Kidney glomerular epithelial cell (primary cell): ENCODE measurements at regions not wholly inside any gene's neighbourhood (a gene's known extent, or its start where the extent isn't known, plus 50 kb on each side); places are given as distances from the start of the nearest gene placed in this dataset.
"Not testable (repeated sequence)": the region's sequence is repeated elsewhere in the genome, so short reads cannot be mapped to it uniquely, and the experiment has no call there.

Experiments used
- DNase-seq: peaks from one replicate; lab custom pipeline; 2025; lab: John Stamatoyannopoulos, UW

DNA sequence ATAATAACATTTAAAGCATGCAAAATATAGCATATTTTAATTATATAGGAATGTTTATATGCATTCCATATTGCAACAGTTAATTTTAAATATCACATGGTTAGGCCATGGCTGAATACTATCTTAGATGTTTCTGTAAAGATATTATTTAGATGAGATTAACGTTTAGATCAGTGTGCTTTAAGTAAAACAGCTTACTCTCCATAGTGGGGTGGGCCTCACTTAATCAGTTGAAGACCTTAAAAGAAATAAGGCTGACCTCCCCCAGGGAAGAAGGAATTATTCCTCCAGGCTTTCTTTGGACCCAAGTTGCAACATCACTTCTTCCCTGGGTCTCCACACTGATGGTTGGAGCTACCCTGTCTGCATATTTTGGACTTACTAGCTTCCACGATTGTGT, 1246.5 kb downstream of the TYW1 start:
- no peak for DNase-seq

DNA sequence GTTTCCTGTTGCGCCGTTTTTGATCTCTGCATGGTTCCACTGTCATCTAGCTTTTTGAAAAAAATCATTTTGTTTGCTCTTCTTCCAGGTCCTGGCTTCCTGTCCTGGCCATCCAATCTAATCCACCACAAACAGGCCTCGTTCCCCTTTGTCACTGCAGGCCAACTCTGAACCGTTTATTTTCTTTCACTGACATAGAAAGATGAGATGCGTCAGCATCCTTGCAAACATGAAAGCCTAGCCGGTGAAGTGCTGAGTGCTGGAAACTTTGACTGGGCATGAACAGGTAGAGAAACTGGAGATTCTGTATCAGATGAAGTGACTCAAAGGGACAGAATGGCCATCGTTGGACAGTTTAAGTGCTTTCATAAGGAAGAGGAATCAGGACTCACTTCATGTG, 1247.8 kb downstream of the TYW1 start:
- DNase-seq, result no peak

DNA sequence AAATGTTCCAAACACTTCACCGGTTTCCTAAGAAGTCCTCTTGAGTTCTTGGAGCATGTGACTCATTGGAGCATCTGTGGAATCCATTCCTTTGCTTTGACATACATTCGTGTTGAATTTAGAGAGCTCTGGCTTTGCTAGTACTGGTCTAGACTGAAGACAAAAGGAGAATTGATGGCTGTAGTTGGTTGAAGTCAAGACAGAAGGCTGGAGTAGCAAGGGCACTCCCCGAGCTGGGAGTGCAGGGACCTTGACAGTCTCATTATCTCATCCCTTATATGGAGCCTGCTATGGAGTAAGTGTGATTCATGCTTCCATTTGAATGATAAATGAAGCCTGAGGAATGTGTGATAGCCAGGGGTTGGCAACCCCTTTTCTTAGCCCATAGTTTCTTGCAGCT, 1249.1 kb downstream of the TYW1 start:
- DNase-seq, result peak; percentile 91

DNA sequence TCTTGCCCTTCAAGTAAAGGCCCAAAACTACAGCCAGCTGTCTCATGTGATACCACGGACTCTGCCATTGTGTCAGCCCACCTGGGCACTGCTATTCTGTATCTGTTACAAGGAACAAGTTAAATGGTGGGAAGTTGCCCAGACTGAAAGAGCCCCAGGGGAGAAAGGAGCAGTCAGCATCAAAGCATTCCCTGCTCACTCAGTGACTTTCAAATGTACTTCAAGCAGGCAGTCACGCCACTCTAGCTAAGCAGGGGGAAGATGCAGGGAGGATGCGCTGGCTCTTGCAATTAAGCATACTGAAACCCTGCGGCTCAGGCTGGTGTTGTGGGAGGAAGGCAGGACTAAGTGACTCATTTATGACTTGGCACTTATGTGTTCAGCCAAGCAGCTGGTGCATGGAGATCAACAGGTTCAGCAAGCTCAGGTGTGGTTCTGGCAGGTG, 1249.6 kb downstream of the TYW1 start:
- peak; percentile 88 for DNase-seq

DNA sequence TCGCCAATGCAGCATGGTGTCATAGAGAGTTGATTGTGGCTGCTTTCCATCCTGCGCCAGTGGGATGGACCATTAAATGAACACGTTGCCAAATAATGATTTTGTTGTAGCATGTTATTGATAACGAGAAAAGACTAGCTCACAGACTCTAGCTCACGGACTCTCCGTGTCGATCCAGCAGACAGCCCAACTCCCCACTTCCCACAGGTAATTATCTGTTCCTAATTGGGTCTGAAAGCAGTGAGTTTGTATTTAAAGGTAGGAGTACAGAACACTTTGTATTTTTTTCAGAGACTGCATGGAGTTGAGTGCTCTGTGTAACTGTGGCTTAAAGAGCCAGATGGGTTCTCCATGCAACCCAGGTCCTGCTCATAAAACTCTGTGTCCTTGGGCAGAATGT, 1250.5 kb downstream of the TYW1 start:
- no peak for DNase-seq

DNA sequence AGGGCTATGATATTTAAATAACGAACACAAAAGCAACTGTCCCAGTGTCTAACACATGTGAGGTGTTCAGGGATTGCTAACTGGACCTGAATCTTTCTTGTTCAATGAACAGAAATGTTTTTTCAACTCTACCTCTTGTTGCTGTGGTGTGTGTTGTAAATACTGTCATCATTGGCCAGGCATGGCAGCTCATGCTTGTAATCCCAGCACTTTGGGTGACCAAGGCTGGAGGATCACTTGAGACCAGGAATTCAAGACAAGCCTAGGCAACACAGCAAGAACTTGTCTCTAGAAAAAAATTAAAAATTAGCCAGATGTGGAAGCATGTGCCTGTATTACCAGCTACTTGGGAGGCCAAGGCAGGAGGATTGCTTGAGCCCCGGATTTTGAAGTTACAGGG, 1250.9 kb downstream of the TYW1 start:
- DNase-seq, result peak; percentile 71

DNA sequence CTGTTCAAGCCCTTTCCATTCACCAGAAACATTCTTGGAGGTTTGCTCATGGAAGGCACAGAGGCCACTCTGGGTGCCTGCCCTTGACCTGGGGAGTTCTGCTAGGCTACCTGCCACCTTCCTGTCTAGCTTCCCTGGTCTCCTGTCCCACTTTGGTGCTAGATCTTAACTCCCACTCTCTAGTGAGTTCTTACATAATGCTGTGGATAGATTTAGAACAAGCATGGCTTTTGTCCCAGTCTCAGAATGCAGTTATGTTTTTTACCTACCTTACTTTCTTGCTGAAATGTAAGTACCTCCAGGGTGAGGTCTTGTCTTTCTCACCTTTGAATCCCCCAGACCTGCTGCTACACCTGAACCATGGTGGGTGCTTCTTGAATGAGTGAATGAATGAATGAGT, 1252.3 kb downstream of the TYW1 start:
- no peak for DNase-seq

DNA sequence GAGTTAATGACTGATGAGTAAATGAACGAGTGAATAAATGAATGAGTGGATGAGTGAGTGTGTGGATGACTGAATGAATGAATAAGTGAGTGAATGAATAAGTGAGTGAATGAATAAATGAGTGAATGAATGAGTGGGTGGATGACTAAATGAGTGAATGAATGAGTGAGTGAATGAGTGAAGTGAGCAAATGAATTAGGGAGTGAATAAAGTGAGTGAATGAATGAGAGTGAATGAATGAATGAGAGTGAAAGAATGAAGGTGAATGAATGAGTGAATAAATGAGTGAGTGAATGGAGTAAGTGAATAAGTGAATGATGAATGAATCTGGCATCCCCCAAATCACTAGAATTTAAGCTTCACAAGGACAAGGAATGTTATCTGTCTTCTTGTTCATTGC, 1253.0 kb downstream of the TYW1 start:
- DNase-seq, result no peak

DNA sequence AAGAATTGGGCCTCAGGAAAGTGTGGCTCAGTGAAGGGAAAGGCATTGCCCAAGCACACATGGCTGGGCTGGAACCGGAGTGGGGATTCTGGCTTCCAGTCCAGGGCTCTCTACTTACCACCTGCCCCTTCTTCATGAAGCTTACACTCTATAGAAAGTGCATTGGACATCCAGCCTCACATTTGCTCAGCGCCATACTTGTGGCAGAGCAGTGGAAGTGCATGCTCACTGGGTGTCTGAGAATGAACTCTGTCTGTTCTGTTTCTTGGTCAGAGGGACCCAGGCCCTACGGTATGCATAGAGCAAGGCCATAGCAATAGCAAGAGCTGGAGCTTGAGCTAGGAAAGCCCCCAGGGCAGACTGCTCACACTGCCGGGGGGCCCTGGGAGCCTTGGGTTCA, 1253.5 kb downstream of the TYW1 start:
- no peak for DNase-seq

DNA sequence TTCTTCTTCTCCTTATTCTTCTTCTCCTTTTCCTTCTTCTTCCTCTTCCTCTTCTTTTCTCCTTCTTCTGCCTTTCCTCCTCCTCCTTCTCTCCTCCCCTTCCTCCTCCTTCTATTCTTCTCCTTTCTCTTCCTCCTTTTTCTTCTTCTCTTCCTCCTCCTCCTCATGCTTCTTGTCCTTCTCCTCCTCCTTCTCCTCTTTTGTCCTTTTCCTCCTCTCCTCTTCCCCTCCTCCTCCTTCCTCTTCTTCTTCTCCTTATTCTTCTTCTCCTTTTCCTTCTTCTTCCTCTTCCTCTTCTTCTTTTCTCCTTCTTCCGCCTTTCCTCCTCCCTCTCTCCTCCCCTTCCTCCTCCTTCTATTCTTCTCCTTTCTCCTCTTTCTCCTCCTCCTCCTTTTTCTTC, 1258.2 kb downstream of the TYW1 start:
- DNase-seq, result not testable (repeated sequence)

DNA sequence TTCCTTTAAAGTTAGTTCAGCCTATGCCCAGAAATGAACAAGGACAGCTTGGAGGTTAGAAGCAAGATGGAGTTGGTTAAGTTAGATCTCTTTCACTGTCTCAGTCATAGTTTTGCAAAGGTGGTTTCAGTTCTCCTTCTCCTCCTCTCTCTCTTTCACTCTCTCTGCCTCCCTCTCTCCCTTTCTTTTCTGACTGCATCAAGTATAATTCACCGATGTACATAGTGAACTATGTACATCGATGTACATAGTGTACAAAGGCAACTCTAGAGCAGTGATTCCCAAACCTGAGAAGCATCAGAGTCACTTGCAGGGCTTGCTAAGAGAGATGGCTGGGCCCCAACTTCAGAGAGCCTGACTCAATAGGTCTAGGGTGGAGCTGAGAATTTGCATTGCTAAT, 1259.7 kb downstream of the TYW1 start:
- no peak for DNase-seq

DNA sequence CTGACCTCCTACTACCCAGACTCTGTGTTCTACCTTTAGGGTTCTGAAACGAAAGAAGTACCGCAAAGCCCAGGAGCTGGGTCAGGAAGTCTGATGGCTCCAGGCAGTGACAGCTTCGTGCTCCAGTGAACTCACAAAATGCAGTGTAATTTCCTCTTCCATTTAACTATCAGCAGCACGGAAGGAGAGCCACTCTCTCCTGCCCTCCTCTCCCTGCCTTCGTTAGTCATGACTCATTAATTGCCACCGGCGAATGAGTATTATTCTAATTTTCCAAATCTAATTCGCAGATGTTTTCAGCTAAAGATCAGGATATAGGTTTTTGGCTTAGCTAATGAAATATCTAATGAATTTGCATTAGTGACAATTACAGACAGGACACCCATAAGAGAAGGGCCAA, 1262.0 kb downstream of the TYW1 start:
- peak; percentile 37 for DNase-seq

DNA sequence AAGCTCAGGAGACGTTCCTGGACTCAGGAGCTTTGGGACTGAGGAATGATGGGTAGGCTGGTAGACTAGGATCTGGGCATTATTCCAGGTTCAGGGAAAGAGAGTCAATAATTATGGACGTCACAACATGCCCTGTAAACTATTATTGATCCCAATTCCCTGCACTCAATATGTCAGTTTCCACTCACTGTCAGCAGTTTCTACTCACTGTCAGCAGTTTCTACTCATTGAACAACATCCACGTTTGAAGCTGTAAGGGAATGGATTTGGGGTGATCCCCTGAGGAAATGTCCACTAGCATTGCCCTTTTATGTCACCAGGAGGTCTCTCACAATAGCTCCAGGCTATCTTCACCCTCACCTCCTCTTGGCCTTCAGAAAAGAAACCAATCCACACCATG, 1268.6 kb downstream of the TYW1 start:
- DNase-seq, result no peak

DNA sequence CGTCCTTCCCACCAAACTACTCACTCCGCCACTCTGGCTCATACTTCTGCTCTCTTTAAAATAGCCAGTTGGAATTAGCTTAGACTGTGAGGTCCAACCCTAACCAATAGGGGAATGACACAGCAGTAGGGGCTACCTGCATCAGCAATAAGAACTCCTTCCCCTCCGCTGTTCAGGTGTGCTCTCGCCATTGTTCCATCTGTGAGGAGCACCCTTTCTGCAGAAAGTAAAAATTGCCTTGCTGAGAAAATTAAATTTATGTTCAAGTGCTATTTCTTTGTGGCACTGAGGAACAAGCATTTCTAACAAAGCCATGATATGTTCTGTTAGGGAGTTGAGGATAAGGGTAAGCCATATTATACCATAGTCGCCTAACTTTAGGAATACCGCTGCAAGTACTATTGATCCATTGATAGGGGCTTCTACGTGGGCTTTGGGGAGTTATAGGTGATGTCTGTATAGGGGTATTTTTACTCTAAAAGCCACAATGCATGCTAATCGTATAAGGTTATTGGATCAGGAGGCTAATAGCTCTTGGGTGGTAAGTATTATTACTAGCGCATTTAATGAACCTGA, 1269.5 kb downstream of the TYW1 start:
- no peak for DNase-seq

DNA sequence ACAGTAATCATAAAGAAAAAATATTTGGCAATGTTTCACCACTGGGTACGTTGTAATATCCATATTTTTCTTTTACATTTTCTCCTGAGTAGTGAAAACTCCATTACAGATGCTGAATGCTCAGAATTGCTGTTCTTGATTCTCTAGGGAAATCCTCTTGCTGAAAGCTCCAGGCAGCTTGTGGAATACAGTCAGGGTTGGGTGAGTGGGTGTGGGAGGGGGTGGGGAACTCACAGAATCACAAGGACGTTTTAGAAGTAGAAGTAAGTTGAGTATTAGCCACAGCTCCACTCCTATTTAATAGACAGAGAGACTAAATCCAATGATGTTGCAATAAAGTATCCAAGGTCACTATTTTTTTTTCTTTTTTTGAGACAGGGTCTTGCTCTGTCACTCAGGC, 1270.9 kb downstream of the TYW1 start:
- DNase-seq, result no peak

DNA sequence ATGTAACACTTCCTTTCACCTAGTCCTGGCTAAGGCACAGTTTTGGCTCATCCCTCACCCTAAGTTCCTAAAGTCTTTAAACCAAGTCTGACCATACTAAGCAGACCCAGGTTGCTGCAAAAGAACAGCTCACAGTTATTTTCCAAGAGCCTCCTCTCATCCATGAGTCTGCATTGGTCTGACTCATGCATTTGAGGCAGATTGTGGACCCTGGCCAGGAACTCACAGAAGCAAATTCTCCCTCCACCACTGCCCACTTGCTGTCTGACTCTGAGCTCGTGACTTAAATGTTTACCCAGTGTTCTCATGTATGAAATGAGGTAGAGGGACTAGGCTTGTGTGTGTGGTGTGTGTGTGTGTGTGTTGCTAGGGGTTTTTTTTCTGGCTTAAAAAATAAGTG, 1272.8 kb downstream of the TYW1 start:
- peak; percentile 95 for DNase-seq

DNA sequence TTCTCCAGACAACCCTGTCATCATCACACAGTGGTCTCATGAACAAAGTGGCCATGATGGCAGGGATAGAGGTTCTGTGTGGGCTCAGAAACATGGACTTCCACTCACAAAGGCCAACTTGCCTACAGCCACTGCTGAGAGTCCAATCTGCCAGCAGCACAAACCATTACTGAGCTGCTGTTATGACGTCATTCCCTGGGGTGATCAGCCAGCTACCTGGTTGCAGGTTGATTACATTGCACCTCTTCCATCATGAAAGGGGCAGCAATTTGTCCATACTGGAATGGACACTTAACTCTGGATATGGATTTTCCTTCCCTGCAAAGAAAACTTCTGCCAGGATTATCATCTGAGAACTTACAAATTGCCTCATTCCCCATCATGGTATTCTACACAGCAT, 1275.9 kb downstream of the TYW1 start:
- DNase-seq, result no peak

DNA sequence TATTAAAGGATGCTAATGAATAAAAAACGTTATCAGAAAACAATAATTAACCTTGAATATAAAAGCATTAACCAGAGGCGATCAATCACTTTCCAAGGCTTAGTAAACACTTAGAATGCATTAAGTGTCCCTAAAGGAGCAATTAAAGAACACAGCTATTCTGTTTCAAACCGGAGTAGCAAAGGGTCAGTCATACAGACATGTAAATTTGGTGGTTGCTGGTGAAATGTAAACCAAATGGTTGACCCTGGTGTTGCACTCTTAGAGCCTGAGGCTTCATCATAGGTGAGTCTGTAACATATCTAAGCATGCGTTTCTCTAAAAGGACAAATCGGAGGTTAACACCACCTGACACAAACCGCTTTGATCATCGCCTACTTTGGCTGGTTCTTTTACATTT, 1280.1 kb downstream of the TYW1 start:
- no peak for DNase-seq

DNA sequence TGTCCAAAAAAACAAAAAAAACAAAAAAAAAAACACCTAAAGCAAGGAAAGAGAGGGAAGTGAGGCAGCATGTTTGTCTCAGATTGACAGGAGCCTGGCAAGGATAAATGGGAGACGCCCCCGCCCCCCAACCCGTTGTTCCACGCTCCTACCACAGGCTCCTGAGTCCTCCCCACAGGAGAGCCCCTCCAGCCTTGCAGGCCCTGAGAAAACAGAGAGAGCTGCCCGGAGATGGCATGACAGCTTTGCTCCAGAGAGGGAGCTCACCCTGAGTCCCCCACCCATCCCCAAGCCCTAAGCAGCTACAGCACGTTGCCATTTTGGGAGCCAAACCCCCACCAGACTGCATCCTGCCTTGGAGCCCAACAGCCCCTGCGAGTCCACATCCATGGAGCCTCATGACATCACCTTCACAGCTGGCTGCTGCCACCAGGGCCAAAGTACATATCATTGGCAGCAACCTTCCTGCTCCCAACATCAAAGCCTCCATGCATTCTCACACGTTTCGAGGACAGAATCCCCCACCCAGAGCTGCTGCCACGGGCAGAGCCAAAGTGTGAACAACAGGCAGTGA, 1283.3 kb downstream of the TYW1 start:
- no peak for DNase-seq

DNA sequence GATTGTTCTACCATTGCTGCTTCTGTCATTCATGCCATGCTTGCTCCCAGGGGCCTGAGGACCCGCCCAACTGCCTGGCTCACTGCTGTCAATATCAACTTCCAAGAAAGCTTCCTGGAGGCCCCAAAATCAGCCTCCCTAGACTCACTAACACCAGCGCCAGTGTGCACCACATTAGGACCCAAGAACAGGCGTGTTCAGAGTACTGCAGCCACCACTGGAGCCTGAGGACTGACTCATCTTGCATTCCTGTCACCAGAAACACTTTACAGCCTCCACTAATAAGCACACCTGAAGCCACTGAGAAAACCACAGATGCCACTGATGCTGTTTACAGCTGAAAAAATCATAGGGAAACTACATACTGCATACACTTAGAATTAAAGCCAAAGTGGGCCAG, 1284.3 kb downstream of the TYW1 start:
- no peak for DNase-seq

DNA sequence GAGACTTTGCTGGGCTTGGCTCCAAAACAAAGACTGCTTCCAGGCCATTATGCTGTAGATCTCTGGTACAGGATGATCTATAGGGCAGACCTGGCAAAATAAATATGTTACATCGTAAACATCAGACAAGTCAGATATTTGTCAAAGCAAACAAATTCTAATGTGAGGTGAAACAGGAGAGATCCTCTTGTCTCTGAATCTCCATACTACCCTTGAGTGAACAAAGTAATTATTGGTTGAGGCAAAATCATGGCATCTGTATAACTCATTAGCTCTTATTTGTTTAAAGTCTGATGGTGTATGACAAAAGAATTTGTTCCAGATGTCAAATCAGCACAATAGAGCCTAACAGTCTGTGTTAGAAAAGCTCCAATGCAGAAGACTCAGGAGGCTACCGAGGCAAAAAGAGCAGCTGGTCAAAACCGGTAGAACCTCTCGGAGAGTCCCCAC, 1291.5 kb downstream of the TYW1 start:
- DNase-seq, result no peak

DNA sequence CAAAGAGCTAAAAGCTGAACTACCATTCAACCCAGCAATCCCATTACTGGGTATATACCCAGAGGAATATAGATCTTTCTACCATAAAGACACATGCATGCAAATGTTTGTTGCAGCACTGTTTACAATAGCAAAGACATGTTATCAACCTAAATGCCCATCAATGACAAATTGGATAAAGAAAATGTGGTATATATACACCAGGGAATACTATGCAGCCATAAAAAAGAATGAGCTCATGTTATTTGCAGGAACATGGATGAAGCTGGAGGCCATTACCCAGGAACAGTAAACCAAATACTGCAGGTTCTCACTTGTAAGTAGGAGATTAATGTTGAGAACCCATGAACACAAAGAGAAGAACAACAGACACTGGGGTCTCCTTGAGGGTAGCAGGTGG, 1295.1 kb downstream of the TYW1 start:
- DNase-seq, result no peak

DNA sequence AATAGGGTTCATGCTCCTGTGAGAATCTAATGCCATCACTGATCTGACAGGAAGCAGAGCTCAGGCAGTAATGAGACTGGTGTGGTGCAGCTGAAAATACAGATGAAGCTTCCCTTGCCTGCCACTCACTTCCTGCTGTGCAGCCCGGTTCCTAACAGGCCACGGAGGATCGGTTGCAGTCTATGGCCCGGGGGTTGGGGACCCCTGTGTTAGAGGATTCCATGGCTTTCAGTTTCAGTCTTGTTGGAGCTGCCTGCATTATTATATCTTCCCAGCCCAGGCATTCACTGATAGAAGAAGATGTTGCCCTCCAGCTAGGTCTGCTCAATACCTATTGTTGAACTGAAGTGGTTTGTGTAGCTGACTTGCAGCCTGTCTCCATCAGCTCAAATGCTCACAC, 1298.8 kb downstream of the TYW1 start:
- DNase-seq, result no peak

DNA sequence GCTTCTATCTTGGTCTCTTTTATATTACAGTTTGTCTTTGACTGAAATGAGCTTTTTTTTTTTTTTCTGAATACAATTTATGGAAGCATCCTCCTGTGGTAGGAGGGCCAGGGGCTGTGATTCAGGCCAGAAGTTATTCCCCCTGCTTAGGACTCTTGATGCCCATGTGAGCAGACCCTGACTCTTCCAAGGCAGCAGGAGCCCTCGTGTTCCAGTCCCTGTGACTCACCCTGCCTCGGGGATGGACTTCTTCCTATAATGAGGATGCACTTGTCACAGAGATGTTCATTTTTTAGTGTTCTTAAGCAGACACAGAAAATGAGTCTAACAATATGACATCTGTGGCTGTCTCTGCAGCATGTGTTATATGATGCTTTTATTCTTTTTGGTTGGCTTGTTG, 1293.7 kb upstream of the AUTS2 start:
- no peak for DNase-seq
